Gastroesophageal sphincter (tissue), 4 donors: ENCODE measurements at regions not wholly inside any gene's neighbourhood (a gene's known extent, or its start where the extent isn't known, plus 50 kb on each side); places are given as distances from the start of the nearest gene placed in this dataset.
"Not testable (repeated sequence)": the region's sequence is repeated elsewhere in the genome, so short reads cannot be mapped to it uniquely, and the experiment has no call there.

Source experiments
- ATAC-seq: fragments of 150-250 bp; one replicate; pipeline ENCODE4 v1.9.1; 2016; ENCODE audit warnings: mild to moderate bottlenecking, moderate library complexity
- H3K27ac ChIP-seq, 4 donors: fragments of 200-600 bp; sonication (generic) in 3 of 4; 1 replicate in 3 of 4; 2 replicates in 1 of 4; pipeline ENCODE4 v1.5.1; 2016 to 2019
- H3K27me3 ChIP-seq: fragments of 200-600 bp; sonication (generic); one replicate; pipeline ENCODE4 v1.5.1; 2019
- H3K36me3 ChIP-seq, 2 donors: fragments of 200-600 bp; sonication (generic); one replicate each; pipeline ENCODE4 v1.5.1; 2019; ENCODE audit warnings: control low read depth in 1 of 2
- H3K4me1 ChIP-seq, 3 donors: fragments of 200-600 bp; sonication (generic); 1 replicate in 2 of 3; 2 replicates in 1 of 3; pipeline ENCODE4 v1.5.1; 2016 to 2019; ENCODE audit warnings: control low read depth in 2 of 3
- H3K4me3 ChIP-seq, 2 donors: fragments of 200-600 bp; sonication (generic); one replicate each; pipeline ENCODE4 v1.5.1; 2019; ENCODE audit warnings: mild to moderate bottlenecking in 1 of 2, moderate library complexity in 1 of 2
- H3K9me3 ChIP-seq, 3 donors: fragments of 200-600 bp; sonication (generic); one replicate each; pipeline ENCODE4 v1.5.1; 2017 to 2019; ENCODE audit warnings: control low read depth in 2 of 3
- EP300 ChIP-seq: sonication (generic); formaldehyde crosslinking; IDR thresholded peaks from one replicate; pipeline ENCODE4 v1.6.1; 2017; ENCODE audit warnings: antibody characterized with exemption, mild to moderate bottlenecking
- POLR2A ChIP-seq, 2 donors: fragments of 450-650 bp; IDR thresholded peaks; one replicate each; pipeline ENCODE4 v1.6.1; 2017; ENCODE audit warnings: antibody characterized with exemption in 2 of 2, mild to moderate bottlenecking in 2 of 2, moderate library complexity in 1 of 2
- POLR2AphosphoS5 ChIP-seq: sonication (generic); formaldehyde crosslinking; IDR thresholded peaks from one replicate; pipeline ENCODE4 v1.6.1; 2017; ENCODE audit warnings: antibody characterized with exemption
- WGBS, 2 donors: methylation state at CpG; one replicate each; pipeline ENCODE4 v1.1.5; 2018; ENCODE audit warnings: low coverage in 1 of 2; 5-methylcytosine and 5-hydroxymethylcytosine counted together
- TF ChIP-seq, protein P1 (sequence below), 4 experiments: fragments of 200-600 bp in 2 of 4; fragments of 450-650 bp in 2 of 4; sonication (generic) in 1 of 4; IDR thresholded peaks; one replicate each; pipeline ENCODE4 v1.5.1; 2017 to 2019; ENCODE audit warnings: antibody characterized with exemption in 4 of 4, mild to moderate bottlenecking in 2 of 4, moderate library complexity in 2 of 4

DNA sequence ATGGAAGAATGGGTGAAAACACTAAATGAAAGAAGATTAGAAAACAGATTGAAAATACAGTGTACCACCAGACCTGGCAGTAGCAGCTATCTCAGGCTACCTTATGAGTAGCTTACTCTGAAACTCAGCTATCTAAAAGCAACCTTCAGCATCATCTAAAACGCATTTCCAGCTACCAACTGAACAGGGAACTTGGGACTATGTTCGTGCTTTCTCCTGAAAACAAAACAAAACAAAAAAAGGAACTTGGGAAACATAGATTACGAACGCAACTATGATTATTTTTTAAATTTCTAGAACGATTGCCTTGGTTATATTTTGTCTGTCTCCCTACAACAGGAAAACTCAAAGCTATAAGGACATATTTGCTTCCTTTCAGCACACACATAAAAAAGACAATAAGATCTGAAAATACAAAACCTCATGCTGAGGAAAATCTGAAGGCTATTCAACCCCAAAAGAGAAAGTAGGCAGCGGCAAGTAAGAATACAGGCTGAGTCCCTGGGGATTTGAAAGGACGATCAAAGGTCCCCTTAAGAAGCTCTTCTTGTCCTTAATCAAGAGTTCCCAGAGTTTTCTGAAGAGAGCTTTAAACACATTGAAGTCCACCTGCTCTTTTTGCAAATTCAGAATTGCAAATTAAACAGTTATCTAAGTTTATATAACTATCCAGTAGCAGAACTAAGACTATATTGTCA is 53.4 kb downstream of the OR2K2 start:
- no peaks in the 10 kb centered on the region for H3K9me3 ChIP-seq
- no peak for ATAC-seq
- no peaks in the 10 kb centered on the region for H3K27me3 ChIP-seq
- no peaks in the 10 kb centered on the region for H3K36me3 ChIP-seq
- TF ChIP-seq, protein P1, sequence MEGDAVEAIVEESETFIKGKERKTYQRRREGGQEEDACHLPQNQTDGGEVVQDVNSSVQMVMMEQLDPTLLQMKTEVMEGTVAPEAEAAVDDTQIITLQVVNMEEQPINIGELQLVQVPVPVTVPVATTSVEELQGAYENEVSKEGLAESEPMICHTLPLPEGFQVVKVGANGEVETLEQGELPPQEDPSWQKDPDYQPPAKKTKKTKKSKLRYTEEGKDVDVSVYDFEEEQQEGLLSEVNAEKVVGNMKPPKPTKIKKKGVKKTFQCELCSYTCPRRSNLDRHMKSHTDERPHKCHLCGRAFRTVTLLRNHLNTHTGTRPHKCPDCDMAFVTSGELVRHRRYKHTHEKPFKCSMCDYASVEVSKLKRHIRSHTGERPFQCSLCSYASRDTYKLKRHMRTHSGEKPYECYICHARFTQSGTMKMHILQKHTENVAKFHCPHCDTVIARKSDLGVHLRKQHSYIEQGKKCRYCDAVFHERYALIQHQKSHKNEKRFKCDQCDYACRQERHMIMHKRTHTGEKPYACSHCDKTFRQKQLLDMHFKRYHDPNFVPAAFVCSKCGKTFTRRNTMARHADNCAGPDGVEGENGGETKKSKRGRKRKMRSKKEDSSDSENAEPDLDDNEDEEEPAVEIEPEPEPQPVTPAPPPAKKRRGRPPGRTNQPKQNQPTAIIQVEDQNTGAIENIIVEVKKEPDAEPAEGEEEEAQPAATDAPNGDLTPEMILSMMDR (IDR thresholded peaks at IDR 0.05): no peak
- TF ChIP-seq POLR2AphosphoS5 (no peak), POLR2A (IDR thresholded peaks at IDR 0.05) (no peak)
- 73 to 79% methylated on average over 5 to 7 of the region's 7 CpGs for WGBS, 2 donors
- H3K4me1 ChIP-seq: no peaks in the 10 kb centered on the region
- no peak overlapping the region for H3K27ac ChIP-seq
- H3K4me3 ChIP-seq: no peak overlapping the region

DNA sequence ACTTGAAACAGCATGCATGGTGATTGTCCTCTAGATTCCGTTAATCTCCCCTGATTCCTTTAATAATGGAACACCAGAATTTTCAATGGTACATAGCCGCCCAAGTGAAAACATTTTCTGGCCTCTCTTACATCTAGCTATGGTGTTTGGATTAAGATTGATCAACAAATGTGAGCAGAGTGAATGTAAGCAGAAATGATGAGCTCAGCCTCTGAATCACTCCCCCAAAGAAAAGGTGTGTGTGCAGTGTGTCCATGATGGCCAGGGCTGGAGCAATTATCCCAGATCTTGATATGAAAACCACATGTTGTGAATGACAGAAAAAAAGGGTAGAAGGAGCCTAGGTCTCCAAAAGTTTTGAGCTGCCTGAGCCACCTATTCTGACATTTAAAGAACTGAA is 55.3 kb downstream of the OR2K2 start:
- H3K4me1 ChIP-seq: no peaks in the 10 kb centered on the region
- TF ChIP-seq POLR2A (IDR thresholded peaks at IDR 0.05) (no peak), POLR2AphosphoS5 (no peak), EP300 (no peak)
- TF ChIP-seq, protein P1 (IDR thresholded peaks at IDR 0.05): no peak
- no peak overlapping the region for H3K27ac ChIP-seq
- 84 to 85% methylated on average over 2 of the region's 2 CpGs for WGBS, 2 donors
- H3K36me3 ChIP-seq: no peaks in the 10 kb centered on the region
- ATAC-seq: no peak
- H3K4me3 ChIP-seq: no peak overlapping the region
- H3K27me3 ChIP-seq: no peaks in the 10 kb centered on the region
- H3K9me3 ChIP-seq: no peaks in the 10 kb centered on the region

DNA sequence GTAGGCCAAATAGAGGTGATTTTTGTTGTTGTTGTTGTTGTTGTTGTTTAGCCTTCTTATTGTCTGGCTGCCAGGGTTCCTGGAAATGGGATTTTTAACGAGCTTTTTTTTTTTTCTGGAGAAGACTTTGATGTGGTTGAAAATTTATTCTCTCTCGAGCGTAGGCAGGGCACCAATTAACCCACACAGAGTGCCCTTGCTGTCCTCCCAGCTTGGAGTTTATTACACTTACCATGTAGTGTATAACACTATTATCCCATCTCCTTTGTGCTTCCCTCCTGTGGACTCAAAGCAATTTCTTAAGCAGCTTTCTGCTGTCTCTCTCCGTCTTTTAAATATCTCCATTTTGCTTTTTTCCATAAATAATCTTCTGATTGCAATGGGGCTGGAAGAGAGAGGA is 57.4 kb downstream of the OR2K2 start:
- no peaks in the 10 kb centered on the region for H3K4me1 ChIP-seq
- WGBS, 2 donors: 57 to 58% methylated on average over 4 of the region's 4 CpGs
- no peaks in the 10 kb centered on the region for H3K36me3 ChIP-seq
- no peak overlapping the region for H3K27ac ChIP-seq
- TF ChIP-seq POLR2AphosphoS5 (no peak), EP300 (no peak), POLR2A (IDR thresholded peaks at IDR 0.05) (no peak)
- TF ChIP-seq, protein P1 (IDR thresholded peaks at IDR 0.05): no peak
- no peaks in the 10 kb centered on the region for H3K9me3 ChIP-seq
- ATAC-seq: no peak
- no peak overlapping the region for H3K4me3 ChIP-seq
- H3K27me3 ChIP-seq: no peaks in the 10 kb centered on the region

DNA sequence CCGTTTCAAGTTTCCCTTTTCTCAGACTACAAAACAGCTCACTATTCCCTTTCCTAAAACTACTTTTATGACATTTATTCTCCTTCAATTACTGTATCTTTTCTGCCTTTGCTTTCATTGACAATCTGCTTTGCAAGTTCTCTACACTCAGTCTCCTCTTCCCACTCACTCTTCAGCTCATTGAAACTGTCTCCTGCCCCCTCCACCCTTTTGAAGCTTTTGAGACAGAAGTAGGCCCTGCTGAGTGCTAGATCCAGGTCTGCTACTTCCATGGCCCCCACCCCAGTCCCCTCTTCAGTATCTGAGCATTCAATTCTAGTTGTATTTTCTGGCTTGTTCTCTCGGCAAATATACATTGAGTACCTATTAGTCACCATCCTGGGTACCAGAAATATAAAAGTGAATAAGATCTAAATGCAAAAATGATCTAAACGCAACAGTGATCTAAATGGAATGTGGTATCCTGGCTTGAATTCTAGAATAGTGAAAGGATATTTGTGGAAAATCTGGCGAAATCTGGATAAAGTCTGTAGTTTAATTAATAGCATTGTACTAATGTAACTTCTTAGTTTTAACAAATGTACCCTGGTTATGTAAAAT is 58.4 kb downstream of the OR2K2 start:
- H3K4me3 ChIP-seq: no peak overlapping the region
- no peaks in the 10 kb centered on the region for H3K4me1 ChIP-seq
- TF ChIP-seq POLR2A (IDR thresholded peaks at IDR 0.05): no peak
- TF ChIP-seq, protein P1 (IDR thresholded peaks at IDR 0.05): no peak
- 73 to 79% methylated on average over 4 of the region's 4 CpGs for WGBS, 2 donors
- no peak for ATAC-seq
- no peaks in the 10 kb centered on the region for H3K27me3 ChIP-seq
- H3K36me3 ChIP-seq: no peaks in the 10 kb centered on the region
- H3K9me3 ChIP-seq: no peaks in the 10 kb centered on the region
- no peak overlapping the region for H3K27ac ChIP-seq

DNA sequence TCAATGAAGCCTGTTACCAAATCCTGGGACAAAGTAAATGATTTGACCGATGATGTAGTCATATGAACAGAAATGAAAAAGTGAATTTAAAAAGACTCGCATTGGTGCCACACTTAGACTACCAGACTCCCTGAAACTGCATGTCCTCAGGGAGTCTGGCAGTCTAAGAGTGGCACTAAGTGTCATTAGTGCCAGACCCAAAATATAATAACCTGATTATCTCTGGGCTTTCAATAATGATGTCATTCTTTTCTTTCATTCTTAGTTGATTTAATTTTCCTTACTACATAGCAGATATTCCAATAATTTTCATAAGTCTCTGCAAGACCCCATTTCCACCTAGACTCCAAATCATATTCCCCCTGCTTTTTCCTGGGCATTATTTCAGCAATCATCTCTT is 59.0 kb downstream of the OR2K2 start:
- 79 to 87% methylated on average over 2 of the region's 2 CpGs for WGBS, 2 donors
- Histone ChIP-seq H3K4me3 (no peak overlapping the region), H3K27me3 (no peaks in the 10 kb centered on the region), H3K4me1 (no peaks in the 10 kb centered on the region), H3K36me3 (no peaks in the 10 kb centered on the region), H3K9me3 (no peaks in the 10 kb centered on the region), H3K27ac (no peak overlapping the region)
- TF ChIP-seq POLR2A (IDR thresholded peaks at IDR 0.05) (no peak), POLR2AphosphoS5 (no peak), EP300 (no peak)
- TF ChIP-seq, protein P1 (IDR thresholded peaks at IDR 0.05): no peak
- ATAC-seq: no peak

DNA sequence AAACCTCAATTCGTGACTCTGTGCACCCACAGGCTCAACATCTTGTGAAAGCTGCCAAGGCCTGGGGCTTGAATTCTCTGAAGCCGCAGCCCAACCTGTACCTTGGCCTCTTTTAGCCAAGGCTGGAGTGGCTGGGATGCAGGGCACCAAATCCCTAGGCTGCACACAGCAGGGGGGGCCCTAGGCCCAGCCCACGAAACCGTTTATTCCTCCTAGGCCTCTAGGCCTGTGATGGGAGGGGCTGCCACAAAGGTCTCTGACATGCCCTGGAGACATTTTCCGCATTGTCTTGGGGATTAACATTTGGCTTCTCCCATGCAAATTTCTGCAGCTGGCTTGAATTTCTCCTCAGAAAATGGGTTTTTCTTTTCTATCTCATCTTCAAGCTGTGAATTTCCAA is 64.0 kb downstream of the OR2K2 start:
- not testable (repeated sequence) for H3K9me3 ChIP-seq, H3K27me3 ChIP-seq, H3K27ac ChIP-seq, H3K4me3 ChIP-seq, ATAC-seq, H3K4me1 ChIP-seq, H3K36me3 ChIP-seq
- 82 to 93% methylated on average over 3 of the region's 5 CpGs for WGBS, 2 donors
